GM23338 (cell line): ENCODE measurements at regions not wholly inside any gene's neighbourhood (a gene's known extent, or its start where the extent isn't known, plus 50 kb on each side); places are given as distances from the start of the nearest gene placed in this dataset.

Experiments
- ATAC-seq: fragments of 200-7000 bp; cut with Tn5 transposase; 3 replicates; pipeline ENCODE4 v1.9.1; 2020
- DNase-seq: peaks from one replicate; pipeline ENCODE4 v3.0.0-alpha.2; 2015; ENCODE audit warnings: low spot score
- H2AFZ ChIP-seq: fragments of 200-600 bp; sonication (generic); 2 replicates; pipeline ENCODE4 v1.8.0; 2016; ENCODE audit warnings: antibody characterized with exemption, mild to moderate bottlenecking, moderate library complexity
- H3F3A ChIP-seq: fragments of 200-600 bp; sonication (generic); replicated peaks from 2 replicates; pipeline ENCODE4 v1.8.0; 2017; ENCODE audit warnings: antibody characterized with exemption, mixed run types, low read depth
- H3K27ac ChIP-seq: fragments of 200-600 bp; sonication (generic); 2 replicates; pipeline ENCODE4 v1.6.1; 2016; ENCODE audit warnings: low read depth
- H3K27me3 ChIP-seq: fragments of 200-600 bp; sonication (generic); 2 replicates; pipeline ENCODE4 v1.8.0; 2016; ENCODE audit warnings: mild to moderate bottlenecking, mixed run types, moderate library complexity; ENCODE audit not compliant: insufficient read depth
- H3K36me3 ChIP-seq: fragments of 200-600 bp; sonication (generic); 2 replicates; pipeline ENCODE4 v1.8.0; 2016; ENCODE audit warnings: mild to moderate bottlenecking; ENCODE audit not compliant: insufficient read depth
- H3K4me1 ChIP-seq: fragments of 200-600 bp; sonication (generic); 2 replicates; pipeline ENCODE4 v1.8.0; 2016; ENCODE audit warnings: mild to moderate bottlenecking, moderate library complexity; ENCODE audit not compliant: insufficient read depth
- H3K4me2 ChIP-seq: fragments of 200-600 bp; sonication (generic); 2 replicates; pipeline ENCODE4 v1.7.1; 2017; ENCODE audit warnings: mixed run types
- H3K4me3 ChIP-seq: fragments of 200-600 bp; sonication (generic); 2 replicates; pipeline ENCODE4 v1.6.1; 2016; ENCODE audit warnings: mixed run types
- H3K79me2 ChIP-seq: fragments of 200-600 bp; sonication (generic); replicated peaks from 2 replicates; pipeline ENCODE4 v1.8.0; 2017; ENCODE audit warnings: mild to moderate bottlenecking; ENCODE audit not compliant: insufficient read depth
- H3K9me2 ChIP-seq: fragments of 200-600 bp; sonication (generic); 2 replicates; pipeline ENCODE4 v1.8.0; 2017; ENCODE audit not compliant: insufficient read depth
- H4K20me1 ChIP-seq: fragments of 200-600 bp; sonication (generic); replicated peaks from 2 replicates; pipeline ENCODE4 v1.8.0; 2017; ENCODE audit warnings: mild to moderate bottlenecking; ENCODE audit not compliant: insufficient read depth
- H3K27ac Mint-ChIP-seq: 2 replicates; pipeline ENCODE4 v1.8.0; 2020; ENCODE audit warnings: inconsistent platforms, mild to moderate bottlenecking, moderate library complexity, mixed read lengths
- H3K27me3 Mint-ChIP-seq: 3 replicates; pipeline ENCODE4 v1.8.0; 2022; ENCODE audit warnings: low read depth, mild to moderate bottlenecking, moderate library complexity, mixed read lengths, inconsistent platforms; ENCODE audit not compliant: insufficient read depth, poor library complexity
- H3K36me3 Mint-ChIP-seq: 3 replicates; pipeline ENCODE4 v1.8.0; 2021; ENCODE audit warnings: low read depth, mild to moderate bottlenecking, inconsistent platforms, moderate library complexity, mixed read lengths
- H3K4me1 Mint-ChIP-seq: 3 replicates; pipeline ENCODE4 v1.8.0; 2020; ENCODE audit warnings: mild to moderate bottlenecking, inconsistent platforms, mixed read lengths
- H3K4me3 Mint-ChIP-seq: 3 replicates; pipeline ENCODE4 v1.8.0; 2021; ENCODE audit warnings: moderate library complexity, mild to moderate bottlenecking, inconsistent platforms, mixed read lengths
- H3K9me3 Mint-ChIP-seq: 3 replicates; pipeline ENCODE4 v1.8.0; 2020; ENCODE audit warnings: moderate library complexity, mild to moderate bottlenecking, inconsistent platforms, mixed read lengths
- CREB1 ChIP-seq: fragments of 250-450 bp; sonication (Bioruptor Pico); IDR thresholded peaks from 2 replicates; pipeline ENCODE4 v1.5.0; 2020; ENCODE audit warnings: low read depth, mild to moderate bottlenecking, moderate library complexity
- EZH2phosphoT487 ChIP-seq: fragments of 200-600 bp; sonication (generic); IDR thresholded peaks from one replicate; pipeline ENCODE4 v1.8.1; 2018; ENCODE audit warnings: antibody characterized with exemption; ENCODE audit not compliant: unreplicated experiment
- NANOG ChIP-seq: IDR thresholded peaks from 2 replicates; pipeline ENCODE4 v1.6.1; 2016; ENCODE audit warnings: antibody characterized with exemption, borderline replicate concordance
- POLR2AphosphoS5 ChIP-seq: IDR thresholded peaks from 2 replicates; pipeline ENCODE4 v1.6.1; 2016; ENCODE audit warnings: antibody characterized with exemption, low read depth
- ZNF114 ChIP-seq: fragments of 250-450 bp; sonication (Bioruptor Pico); IDR thresholded peaks from 2 replicates; pipeline ENCODE4 v1.5.0; 2020; ENCODE audit warnings: mild to moderate bottlenecking, moderate library complexity
- TF ChIP-seq, protein P1 (sequence below): IDR thresholded peaks from one replicate; pipeline ENCODE4 v1.6.1; 2018; ENCODE audit warnings: antibody characterized with exemption; ENCODE audit not compliant: unreplicated experiment
- TF ChIP-seq, protein P2 (sequence below), 2 experiments: fragments of 200-600 bp in 1 of 2; sonication (generic) in 1 of 2; conservative IDR thresholded peaks; 2 replicates each; pipeline versions ENCODE4 v1.5.1 to v1.6.1; 2016 to 2017; ENCODE audit warnings: antibody characterized with exemption in 2 of 2, low read depth in 2 of 2, mild to moderate bottlenecking in 2 of 2, moderate library complexity in 1 of 2
- TF ChIP-seq, protein P3 (sequence below): fragments of 250-450 bp; sonication (Bioruptor Pico); IDR thresholded peaks from 2 replicates; pipeline ENCODE4 v1.5.0; 2020; ENCODE audit warnings: mild to moderate bottlenecking, moderate library complexity

DNA sequence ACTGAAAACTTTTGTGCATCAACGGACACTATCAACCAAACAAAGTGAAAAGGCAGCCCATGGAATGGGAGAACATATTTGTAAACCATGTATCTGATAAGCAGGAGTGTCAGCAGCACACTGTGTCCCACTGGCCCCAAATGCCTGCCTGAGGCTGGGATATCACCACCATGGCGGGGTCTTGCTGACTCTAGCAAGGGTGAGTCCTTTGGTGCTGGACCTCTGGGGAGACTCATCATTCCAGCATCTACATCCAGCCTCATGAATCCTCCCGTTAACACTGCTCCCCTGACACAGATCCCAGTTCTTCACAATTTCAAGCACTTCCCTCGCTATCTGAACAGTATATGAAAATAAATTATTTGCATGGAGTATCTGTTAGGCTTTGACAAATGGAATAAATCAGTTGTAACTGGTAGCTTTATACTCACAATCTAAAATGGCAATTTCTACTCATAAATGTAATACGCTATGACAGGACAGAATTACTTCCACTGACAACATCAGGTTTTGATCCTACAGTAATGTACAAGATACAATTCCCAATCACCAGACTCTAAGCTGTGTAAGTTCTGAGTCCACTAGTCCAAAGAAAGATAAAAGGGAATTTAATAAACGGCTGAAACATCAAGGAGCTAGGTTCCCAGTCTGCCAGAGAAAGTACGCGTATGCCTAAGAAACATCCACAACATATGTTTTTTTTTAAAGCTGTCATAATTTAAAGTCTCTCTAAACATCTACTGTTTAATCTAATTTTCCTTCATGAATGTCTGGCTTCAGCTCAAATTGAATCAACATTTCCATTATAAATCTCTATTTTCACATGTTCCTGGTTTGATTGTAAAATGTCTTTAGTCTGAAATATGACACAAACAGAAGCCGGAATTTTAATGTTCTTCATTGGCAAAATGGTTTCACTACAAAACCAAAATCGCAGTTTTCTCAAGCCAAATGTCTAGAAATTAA, 95.1 kb downstream of the SIPA1L2 start:
- Mint-ChIP-seq H3K36me3 (no peaks in the 10 kb centered on the region), H3K27me3 (peaks cover 2% of the 10 kb centered on the region), H3K4me1 (peaks cover 28% of the 10 kb centered on the region), H3K9me3 (no peaks in the 10 kb centered on the region), H3K4me3 (no peak overlapping the region), H3K27ac (no peak overlapping the region)
- Histone ChIP-seq H2AFZ (no peak overlapping the region), H3K4me1 (peaks cover 14% of the 10 kb centered on the region), H3K9me2 (no peaks in the 10 kb centered on the region), H3K36me3 (no peaks in the 10 kb centered on the region), H3K4me3 (no peak overlapping the region), H3K79me2 (no peaks in the 10 kb centered on the region), H3K27me3 (no peaks in the 10 kb centered on the region), H4K20me1 (no peaks in the 10 kb centered on the region; the same call in 1 of the 2 replicates), H3K4me2 (no peak overlapping the region), H3F3A (no peaks in the 10 kb centered on the region), H3K27ac (no peak overlapping the region)
- ATAC-seq (no peak), DNase-seq (no peak)
- TF ChIP-seq NANOG (no peak), CREB1 (no peak), ZNF114 (no peak)
- TF ChIP-seq, protein P1, sequence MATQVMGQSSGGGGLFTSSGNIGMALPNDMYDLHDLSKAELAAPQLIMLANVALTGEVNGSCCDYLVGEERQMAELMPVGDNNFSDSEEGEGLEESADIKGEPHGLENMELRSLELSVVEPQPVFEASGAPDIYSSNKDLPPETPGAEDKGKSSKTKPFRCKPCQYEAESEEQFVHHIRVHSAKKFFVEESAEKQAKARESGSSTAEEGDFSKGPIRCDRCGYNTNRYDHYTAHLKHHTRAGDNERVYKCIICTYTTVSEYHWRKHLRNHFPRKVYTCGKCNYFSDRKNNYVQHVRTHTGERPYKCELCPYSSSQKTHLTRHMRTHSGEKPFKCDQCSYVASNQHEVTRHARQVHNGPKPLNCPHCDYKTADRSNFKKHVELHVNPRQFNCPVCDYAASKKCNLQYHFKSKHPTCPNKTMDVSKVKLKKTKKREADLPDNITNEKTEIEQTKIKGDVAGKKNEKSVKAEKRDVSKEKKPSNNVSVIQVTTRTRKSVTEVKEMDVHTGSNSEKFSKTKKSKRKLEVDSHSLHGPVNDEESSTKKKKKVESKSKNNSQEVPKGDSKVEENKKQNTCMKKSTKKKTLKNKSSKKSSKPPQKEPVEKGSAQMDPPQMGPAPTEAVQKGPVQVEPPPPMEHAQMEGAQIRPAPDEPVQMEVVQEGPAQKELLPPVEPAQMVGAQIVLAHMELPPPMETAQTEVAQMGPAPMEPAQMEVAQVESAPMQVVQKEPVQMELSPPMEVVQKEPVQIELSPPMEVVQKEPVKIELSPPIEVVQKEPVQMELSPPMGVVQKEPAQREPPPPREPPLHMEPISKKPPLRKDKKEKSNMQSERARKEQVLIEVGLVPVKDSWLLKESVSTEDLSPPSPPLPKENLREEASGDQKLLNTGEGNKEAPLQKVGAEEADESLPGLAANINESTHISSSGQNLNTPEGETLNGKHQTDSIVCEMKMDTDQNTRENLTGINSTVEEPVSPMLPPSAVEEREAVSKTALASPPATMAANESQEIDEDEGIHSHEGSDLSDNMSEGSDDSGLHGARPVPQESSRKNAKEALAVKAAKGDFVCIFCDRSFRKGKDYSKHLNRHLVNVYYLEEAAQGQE = no peak

DNA sequence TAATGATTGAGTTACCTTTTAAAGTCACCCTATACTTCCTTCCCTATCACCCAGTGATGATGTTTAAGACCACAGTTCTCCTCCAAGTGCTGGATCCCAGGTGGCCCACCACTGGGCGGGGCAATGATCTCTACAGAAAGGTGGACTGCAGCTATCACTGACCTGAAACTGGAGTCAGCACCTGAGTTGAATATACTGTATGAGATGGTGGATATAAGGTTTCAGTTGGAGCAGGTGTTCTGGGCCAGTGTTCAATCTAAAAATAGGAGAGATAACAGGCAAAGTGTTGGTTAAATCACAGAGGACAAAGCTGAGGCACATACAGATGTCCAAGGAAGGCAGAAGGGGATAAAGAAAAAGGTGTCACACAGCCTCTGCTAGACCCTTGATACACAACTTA, 96.6 kb downstream of the SIPA1L2 start:
- Histone ChIP-seq H3K27ac (no peak overlapping the region), H3K36me3 (no peaks in the 10 kb centered on the region), H3K27me3 (no peaks in the 10 kb centered on the region), H3K4me2 (no peak overlapping the region), H3K9me2 (no peaks in the 10 kb centered on the region), H3K4me1 (peaks cover 7% of the 10 kb centered on the region), H3F3A (no peaks in the 10 kb centered on the region), H3K79me2 (no peaks in the 10 kb centered on the region), H2AFZ (no peak overlapping the region), H4K20me1 (no peaks in the 10 kb centered on the region; the same call in none of the 2 replicates), H3K4me3 (no peak overlapping the region)
- H3K27me3 Mint-ChIP-seq = no peaks in the 10 kb centered on the region
- no peak for DNase-seq
- no peaks in the 10 kb centered on the region for H3K9me3 Mint-ChIP-seq
- ATAC-seq = no peak
- no peaks in the 10 kb centered on the region for H3K36me3 Mint-ChIP-seq
- H3K27ac Mint-ChIP-seq = no peak overlapping the region
- no peak overlapping the region for H3K4me3 Mint-ChIP-seq
- H3K4me1 Mint-ChIP-seq = peaks cover 14% of the 10 kb centered on the region
- TF ChIP-seq ZNF114 (no peak), EZH2phosphoT487 (no peak), CREB1 (no peak), NANOG (no peak), POLR2AphosphoS5 (no peak)
- TF ChIP-seq, protein P2, sequence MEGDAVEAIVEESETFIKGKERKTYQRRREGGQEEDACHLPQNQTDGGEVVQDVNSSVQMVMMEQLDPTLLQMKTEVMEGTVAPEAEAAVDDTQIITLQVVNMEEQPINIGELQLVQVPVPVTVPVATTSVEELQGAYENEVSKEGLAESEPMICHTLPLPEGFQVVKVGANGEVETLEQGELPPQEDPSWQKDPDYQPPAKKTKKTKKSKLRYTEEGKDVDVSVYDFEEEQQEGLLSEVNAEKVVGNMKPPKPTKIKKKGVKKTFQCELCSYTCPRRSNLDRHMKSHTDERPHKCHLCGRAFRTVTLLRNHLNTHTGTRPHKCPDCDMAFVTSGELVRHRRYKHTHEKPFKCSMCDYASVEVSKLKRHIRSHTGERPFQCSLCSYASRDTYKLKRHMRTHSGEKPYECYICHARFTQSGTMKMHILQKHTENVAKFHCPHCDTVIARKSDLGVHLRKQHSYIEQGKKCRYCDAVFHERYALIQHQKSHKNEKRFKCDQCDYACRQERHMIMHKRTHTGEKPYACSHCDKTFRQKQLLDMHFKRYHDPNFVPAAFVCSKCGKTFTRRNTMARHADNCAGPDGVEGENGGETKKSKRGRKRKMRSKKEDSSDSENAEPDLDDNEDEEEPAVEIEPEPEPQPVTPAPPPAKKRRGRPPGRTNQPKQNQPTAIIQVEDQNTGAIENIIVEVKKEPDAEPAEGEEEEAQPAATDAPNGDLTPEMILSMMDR (conservative IDR thresholded peaks at IDR 0.05; ENCODE audit: low read depth in 2 of 2) = no peak
- TF ChIP-seq, protein P3, sequence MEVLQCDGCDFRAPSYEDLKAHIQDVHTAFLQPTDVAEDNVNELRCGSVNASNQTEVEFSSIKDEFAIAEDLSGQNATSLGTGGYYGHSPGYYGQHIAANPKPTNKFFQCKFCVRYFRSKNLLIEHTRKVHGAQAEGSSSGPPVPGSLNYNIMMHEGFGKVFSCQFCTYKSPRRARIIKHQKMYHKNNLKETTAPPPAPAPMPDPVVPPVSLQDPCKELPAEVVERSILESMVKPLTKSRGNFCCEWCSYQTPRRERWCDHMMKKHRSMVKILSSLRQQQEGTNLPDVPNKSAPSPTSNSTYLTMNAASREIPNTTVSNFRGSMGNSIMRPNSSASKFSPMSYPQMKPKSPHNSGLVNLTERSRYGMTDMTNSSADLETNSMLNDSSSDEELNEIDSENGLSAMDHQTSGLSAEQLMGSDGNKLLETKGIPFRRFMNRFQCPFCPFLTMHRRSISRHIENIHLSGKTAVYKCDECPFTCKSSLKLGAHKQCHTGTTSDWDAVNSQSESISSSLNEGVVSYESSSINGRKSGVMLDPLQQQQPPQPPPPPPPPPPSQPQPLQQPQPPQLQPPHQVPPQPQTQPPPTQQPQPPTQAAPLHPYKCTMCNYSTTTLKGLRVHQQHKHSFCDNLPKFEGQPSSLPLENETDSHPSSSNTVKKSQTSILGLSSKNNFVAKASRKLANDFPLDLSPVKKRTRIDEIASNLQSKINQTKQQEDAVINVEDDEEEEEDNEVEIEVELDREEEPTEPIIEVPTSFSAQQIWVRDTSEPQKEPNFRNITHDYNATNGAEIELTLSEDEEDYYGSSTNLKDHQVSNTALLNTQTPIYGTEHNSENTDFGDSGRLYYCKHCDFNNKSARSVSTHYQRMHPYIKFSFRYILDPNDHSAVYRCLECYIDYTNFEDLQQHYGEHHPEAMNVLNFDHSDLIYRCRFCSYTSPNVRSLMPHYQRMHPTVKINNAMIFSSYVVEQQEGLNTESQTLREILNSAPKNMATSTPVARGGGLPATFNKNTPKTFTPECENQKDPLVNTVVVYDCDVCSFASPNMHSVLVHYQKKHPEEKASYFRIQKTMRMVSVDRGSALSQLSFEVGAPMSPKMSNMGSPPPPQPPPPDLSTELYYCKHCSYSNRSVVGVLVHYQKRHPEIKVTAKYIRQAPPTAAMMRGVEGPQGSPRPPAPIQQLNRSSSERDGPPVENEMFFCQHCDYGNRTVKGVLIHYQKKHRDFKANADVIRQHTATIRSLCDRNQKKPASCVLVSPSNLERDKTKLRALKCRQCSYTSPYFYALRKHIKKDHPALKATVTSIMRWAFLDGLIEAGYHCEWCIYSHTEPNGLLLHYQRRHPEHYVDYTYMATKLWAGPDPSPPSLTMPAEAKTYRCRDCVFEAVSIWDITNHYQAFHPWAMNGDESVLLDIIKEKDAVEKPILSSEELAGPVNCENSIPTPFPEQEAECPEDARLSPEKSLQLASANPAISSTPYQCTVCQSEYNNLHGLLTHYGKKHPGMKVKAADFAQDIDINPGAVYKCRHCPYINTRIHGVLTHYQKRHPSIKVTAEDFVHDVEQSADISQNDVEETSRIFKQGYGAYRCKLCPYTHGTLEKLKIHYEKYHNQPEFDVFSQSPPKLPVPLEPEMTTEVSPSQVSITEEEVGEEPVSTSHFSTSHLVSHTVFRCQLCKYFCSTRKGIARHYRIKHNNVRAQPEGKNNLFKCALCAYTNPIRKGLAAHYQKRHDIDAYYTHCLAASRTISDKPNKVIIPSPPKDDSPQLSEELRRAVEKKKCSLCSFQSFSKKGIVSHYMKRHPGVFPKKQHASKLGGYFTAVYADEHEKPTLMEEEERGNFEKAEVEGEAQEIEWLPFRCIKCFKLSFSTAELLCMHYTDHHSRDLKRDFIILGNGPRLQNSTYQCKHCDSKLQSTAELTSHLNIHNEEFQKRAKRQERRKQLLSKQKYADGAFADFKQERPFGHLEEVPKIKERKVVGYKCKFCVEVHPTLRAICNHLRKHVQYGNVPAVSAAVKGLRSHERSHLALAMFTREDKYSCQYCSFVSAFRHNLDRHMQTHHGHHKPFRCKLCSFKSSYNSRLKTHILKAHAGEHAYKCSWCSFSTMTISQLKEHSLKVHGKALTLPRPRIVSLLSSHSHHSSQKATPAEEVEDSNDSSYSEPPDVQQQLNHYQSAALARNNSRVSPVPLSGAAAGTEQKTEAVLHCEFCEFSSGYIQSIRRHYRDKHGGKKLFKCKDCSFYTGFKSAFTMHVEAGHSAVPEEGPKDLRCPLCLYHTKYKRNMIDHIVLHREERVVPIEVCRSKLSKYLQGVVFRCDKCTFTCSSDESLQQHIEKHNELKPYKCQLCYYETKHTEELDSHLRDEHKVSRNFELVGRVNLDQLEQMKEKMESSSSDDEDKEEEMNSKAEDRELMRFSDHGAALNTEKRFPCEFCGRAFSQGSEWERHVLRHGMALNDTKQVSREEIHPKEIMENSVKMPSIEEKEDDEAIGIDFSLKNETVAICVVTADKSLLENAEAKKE = no peak
